ENCODE measurements at regions not wholly inside any gene's neighbourhood (a gene's known extent, or its start where the extent isn't known, plus 50 kb on each side); places are given as distances from the start of the nearest gene placed in this dataset.

- peak in 1 of 2 donors; percentile 12 for DNase-seq
- WGBS, 5 donors = 50 to 74% (median 65%) methylated on average over 5 of the region's 5 CpGs
- no peak overlapping the region for H3K4me3 ChIP-seq
- no peak for TF ChIP-seq EP300 (IDR thresholded peaks at IDR 0.05)
- no peak for TF ChIP-seq POLR2A (IDR thresholded peaks at IDR 0.05)
- TF ChIP-seq CTCF (IDR thresholded peaks at IDR 0.05) = no peak
- no peak for TF ChIP-seq POLR2AphosphoS5 (IDR thresholded peaks at IDR 0.05)
- H3K36me3 ChIP-seq = no peaks in the 10 kb centered on the region
- intact Hi-C loops (cut with DNase I; ENCODE audit: low total_unique reads) = no loop called here
- no peak overlapping the region for H3K27ac ChIP-seq
- H3K9me3 ChIP-seq = no peaks in the 10 kb centered on the region
- H3K27me3 ChIP-seq = no peaks in the 10 kb centered on the region
- no peaks in the 10 kb centered on the region for H3K4me1 ChIP-seq
Observed at GRCh38 chr20:52578559-52578958, 387.0 kb upstream of the ZFP64 start.

- Histone ChIP-seq H3K9me3 (no peaks in the 10 kb centered on the region), H3K36me3 (no peaks in the 10 kb centered on the region)
- WGBS, 5 donors = 78 to 90% (median 88%) methylated on average over 3 of the region's 3 CpGs
Observed at GRCh38 chr20:52577696-52578095, 386.1 kb upstream of the ZFP64 start.

GRCh38 chr20:52572687-52573086 lies 381.1 kb upstream of the ZFP64 start:
- WGBS, 5 donors = 67 to 91% (median 74%) methylated on average over 1 of the region's 1 CpG
- Histone ChIP-seq H3K4me3 (no peak overlapping the region), H3K27me3 (no peaks in the 10 kb centered on the region), H3K36me3 (no peaks in the 10 kb centered on the region), H3K9me3 (no peaks in the 10 kb centered on the region), H3K27ac (no peak overlapping the region), H3K4me1 (no peaks in the 10 kb centered on the region)
- TF ChIP-seq POLR2AphosphoS5 (IDR thresholded peaks at IDR 0.05) (no peak), POLR2A (IDR thresholded peaks at IDR 0.05) (no peak), CTCF (IDR thresholded peaks at IDR 0.05) (no peak), EP300 (IDR thresholded peaks at IDR 0.05) (no peak)
- no peak for DNase-seq
- intact Hi-C loops (cut with DNase I; ENCODE audit: low total_unique reads) = no loop called here

More at GRCh38 chr20:52577696-52578095, 386.1 kb upstream of the ZFP64 start:
- no peak for DNase-seq
- Histone ChIP-seq H3K27ac (no peak overlapping the region), H3K4me1 (no peaks in the 10 kb centered on the region), H3K27me3 (no peaks in the 10 kb centered on the region), H3K4me3 (no peak overlapping the region)
- TF ChIP-seq POLR2A (IDR thresholded peaks at IDR 0.05) = no peak
- no peak for TF ChIP-seq CTCF (IDR thresholded peaks at IDR 0.05)
- no peak for TF ChIP-seq EP300 (IDR thresholded peaks at IDR 0.05)
- intact Hi-C loops (cut with DNase I; ENCODE audit: low total_unique reads) = no loop called here

- Histone ChIP-seq H3K27me3 (no peaks in the 10 kb centered on the region), H3K9me3 (no peaks in the 10 kb centered on the region), H3K27ac (no peak overlapping the region), H3K36me3 (no peaks in the 10 kb centered on the region), H3K4me3 (no peak overlapping the region), H3K4me1 (no peaks in the 10 kb centered on the region)
- TF ChIP-seq POLR2A (IDR thresholded peaks at IDR 0.05) (no peak), EP300 (IDR thresholded peaks at IDR 0.05) (no peak), POLR2AphosphoS5 (IDR thresholded peaks at IDR 0.05) (no peak), CTCF (IDR thresholded peaks at IDR 0.05) (no peak)
- intact Hi-C loops (cut with DNase I; ENCODE audit: low total_unique reads) = no loop called here
- WGBS, 5 donors = 89 to 97% (median 95%) methylated on average over 3 of the region's 3 CpGs
- DNase-seq = no peak
Observed at GRCh38 chr20:52569201-52569600, 377.6 kb upstream of the ZFP64 start.
